ENCODE measurements at regions not wholly inside any gene's neighbourhood (a gene's known extent, or its start where the extent isn't known, plus 50 kb on each side); places are given as distances from the start of the nearest gene placed in this dataset.
A peak's percentile ranks its signal among the peaks of the same experiment; 100 is the strongest.

- DNase-seq (ENCODE audit: low read depth), result no peak
- TF ChIP-seq CTCF (IDR thresholded peaks at IDR 0.05; ENCODE audit: low read length, missing control alignments), result no peak
Measured at GRCh38 chr3:150069154-150069527, 98.4 kb upstream of the PFN2 start.

GRCh38 chr3:150068440-150069153 is 97.9 kb upstream of the PFN2 start:
- H3K4me3 ChIP-seq (replicated peaks; ENCODE audit: low read depth, low read length), result no peak overlapping the region
- no peak for DNase-seq (ENCODE audit: low read depth)
- no peak for TF ChIP-seq CTCF (IDR thresholded peaks at IDR 0.05; ENCODE audit: low read length, missing control alignments)

More at GRCh38 chr3:150069154-150069527, 98.4 kb upstream of the PFN2 start:
- H3K4me3 ChIP-seq (replicated peaks; ENCODE audit: low read depth, low read length), result no peak overlapping the region

- H3K4me3 ChIP-seq (replicated peaks; ENCODE audit: low read depth, low read length), result no peak overlapping the region
- no peak for TF ChIP-seq CTCF (IDR thresholded peaks at IDR 0.05; ENCODE audit: low read length, missing control alignments)
- no peak for DNase-seq (ENCODE audit: low read depth)
Measured at GRCh38 chr3:150067561-150067960, 96.9 kb upstream of the PFN2 start.

GRCh38 chr3:150064971-150065370 is 94.3 kb upstream of the PFN2 start:
- H3K4me3 ChIP-seq (replicated peaks; ENCODE audit: low read depth, low read length), result no peak overlapping the region
- no peak for TF ChIP-seq CTCF (IDR thresholded peaks at IDR 0.05; ENCODE audit: low read length, missing control alignments)
- no peak for DNase-seq (ENCODE audit: low read depth)

- no peak for DNase-seq (ENCODE audit: low read depth)
- TF ChIP-seq CTCF (IDR thresholded peaks at IDR 0.05; ENCODE audit: low read length, missing control alignments), result no peak
- H3K4me3 ChIP-seq (replicated peaks; ENCODE audit: low read depth, low read length), result no peak overlapping the region
Measured at GRCh38 chr3:150063237-150063636, 92.5 kb upstream of the PFN2 start.

GRCh38 chr3:150062492-150062891 is 91.8 kb upstream of the PFN2 start:
- TF ChIP-seq CTCF (IDR thresholded peaks at IDR 0.05; ENCODE audit: low read length, missing control alignments), result no peak
- H3K4me3 ChIP-seq (replicated peaks; ENCODE audit: low read depth, low read length), result peak overlapping the region; percentile 36
- DNase-seq (ENCODE audit: low read depth), result peak; percentile 71

All from fibroblast of pulmonary artery (primary cell).